Fibroblast of pulmonary artery (primary cell): ENCODE measurements at regions not wholly inside any gene's neighbourhood (a gene's known extent, or its start where the extent isn't known, plus 50 kb on each side); places are given as distances from the start of the nearest gene placed in this dataset.
"Not testable (repeated sequence)": the region's sequence is repeated elsewhere in the genome, so short reads cannot be mapped to it uniquely, and the experiment has no call there.

Source experiments
- DNase-seq: peaks from one replicate; pipeline ENCODE4 v3.0.0-alpha.2; 2010; ENCODE audit warnings: low read depth
- H3K4me3 ChIP-seq: replicated peaks from 2 replicates; pipeline ENCODE4 v1.5.1; 2011; ENCODE audit warnings: low read depth, mild to moderate bottlenecking, control low read depth, low read length, moderate library complexity
- CTCF ChIP-seq: IDR thresholded peaks from 2 replicates; pipeline ENCODE4 v1.5.1; 2011; ENCODE audit warnings: mild to moderate bottlenecking, control low read depth, low read length, inconsistent platforms; ENCODE audit errors: missing control alignments

- no peak for DNase-seq
- no peak for TF ChIP-seq CTCF
- H3K4me3 ChIP-seq = no peak overlapping the region
These were observed 174.6 kb upstream of the KLF6 start for GRCh38 chr10:3959370-3960325.

- H3K4me3 ChIP-seq = no peak overlapping the region
- no peak for TF ChIP-seq CTCF
- DNase-seq = no peak
These were observed 173.5 kb upstream of the KLF6 start for GRCh38 chr10:3958472-3958996.

- no peak overlapping the region for H3K4me3 ChIP-seq
- TF ChIP-seq CTCF = no peak
These were observed 171.1 kb upstream of the KLF6 start for GRCh38 chr10:3955955-3956617.

GRCh38 chr10:3955493-3955892 is 170.5 kb upstream of the KLF6 start:
- no peak for TF ChIP-seq CTCF
- peak; percentile 26 for DNase-seq
- H3K4me3 ChIP-seq = no peak overlapping the region

More at GRCh38 chr10:3955955-3956617, 171.1 kb upstream of the KLF6 start:
- no peak for DNase-seq

GRCh38 chr10:3954615-3955014 is 169.6 kb upstream of the KLF6 start:
- DNase-seq = no peak
- no peak overlapping the region for H3K4me3 ChIP-seq
- TF ChIP-seq CTCF = no peak

GRCh38 chr10:3954007-3954406 is 169.0 kb upstream of the KLF6 start:
- H3K4me3 ChIP-seq, DNase-seq: not testable (repeated sequence)

GRCh38 chr10:3951993-3952392 is 167.0 kb upstream of the KLF6 start:
- no peak for TF ChIP-seq CTCF
- no peak overlapping the region for H3K4me3 ChIP-seq
- no peak for DNase-seq
